Omental fat pad (tissue), 3 donors: ENCODE measurements at regions not wholly inside any gene's neighbourhood (a gene's known extent, or its start where the extent isn't known, plus 50 kb on each side); places are given as distances from the start of the nearest gene placed in this dataset.

Experiments
- ATAC-seq: fragments of 150-250 bp; one replicate; pipeline ENCODE4 v1.9.1; 2016; ENCODE audit warnings: mild to moderate bottlenecking, moderate library complexity; ENCODE audit not compliant: low FRiP score
- DNase-seq: peaks from one replicate; pipeline ENCODE4 v3.0.0-alpha.2; 2019; ENCODE audit warnings: low spot score
- CTCF ChIP-seq, 3 donors: fragments of 450-650 bp; IDR thresholded peaks; one replicate each; pipeline ENCODE4 v1.5.1; 2016 to 2017; ENCODE audit warnings: antibody characterized with exemption in 3 of 3, mild to moderate bottlenecking in 3 of 3, moderate library complexity in 2 of 3

GRCh38 chr20:40775561-40776146 is 86.6 kb upstream of the MAFB start:
- no peak for ATAC-seq
- TF ChIP-seq CTCF (IDR thresholded peaks at IDR 0.05) = no peak
- DNase-seq = no peak

GRCh38 chr20:40776466-40777457 is 87.7 kb upstream of the MAFB start:
- TF ChIP-seq CTCF (IDR thresholded peaks at IDR 0.05) = no peak
- ATAC-seq = no peak
- DNase-seq = no peak

GRCh38 chr20:40777653-40778052 is 88.6 kb upstream of the MAFB start:
- no peak for TF ChIP-seq CTCF (IDR thresholded peaks at IDR 0.05)
- no peak for ATAC-seq
- DNase-seq = no peak

GRCh38 chr20:40778894-40779496 is 90.0 kb upstream of the MAFB start:
- no peak for ATAC-seq
- TF ChIP-seq CTCF (IDR thresholded peaks at IDR 0.05) = no peak
- DNase-seq = no peak

- no peak for TF ChIP-seq CTCF (IDR thresholded peaks at IDR 0.05)
- no peak for DNase-seq
- ATAC-seq = no peak
Observed at GRCh38 chr20:40781327-40782042, 92.4 kb upstream of the MAFB start.

- no peak for DNase-seq
- no peak for ATAC-seq
- TF ChIP-seq CTCF (IDR thresholded peaks at IDR 0.05) = no peak
Observed at GRCh38 chr20:40782043-40782368, 93.0 kb upstream of the MAFB start.
